Stimulated activated naive B cell treated with anti-CD40 and anti-IgM and Interleukin-4, amounts not matched to agents 10 μg/mL and 1 μg/mL and 100 μg/mL, for 72 hours (primary cell): ENCODE measurements at regions not wholly inside any gene's neighbourhood (a gene's known extent, or its start where the extent isn't known, plus 50 kb on each side); places are given as distances from the start of the nearest gene placed in this dataset.

Source experiments
- ATAC-seq, 2 donors: fragments of 150-1000 bp; cut with Tn5 transposase; replicated peaks; 2 replicates each; pipeline ENCODE4 v1.10.0; 2021; ENCODE audit warnings: moderate library complexity in 1 of 2
- DNase-seq: peaks from one replicate; pipeline ENCODE4 v3.0.0; 2021
- H3K27ac Mint-ChIP-seq: one replicate; pipeline ENCODE4 v1.8.0; 2022; ENCODE audit warnings: mild to moderate bottlenecking, mixed read lengths
- H3K27me3 Mint-ChIP-seq, 2 donors: one replicate each; pipeline ENCODE4 v1.8.0; 2022; ENCODE audit warnings: mixed read lengths in 2 of 2
- H3K36me3 Mint-ChIP-seq, 2 donors: one replicate each; pipeline ENCODE4 v1.8.0; 2022; ENCODE audit warnings: mixed read lengths in 2 of 2, mild to moderate bottlenecking in 1 of 2
- H3K4me1 Mint-ChIP-seq, 2 donors: one replicate each; pipeline ENCODE4 v1.8.0; 2022; ENCODE audit warnings: mixed read lengths in 2 of 2, mild to moderate bottlenecking in 1 of 2
- H3K4me3 Mint-ChIP-seq, 2 donors: one replicate each; pipeline ENCODE4 v1.8.0; 2022; ENCODE audit warnings: mild to moderate bottlenecking in 2 of 2, mixed read lengths in 2 of 2, moderate library complexity in 1 of 2
- H3K9me3 Mint-ChIP-seq, 2 donors: one replicate each; pipeline ENCODE4 v1.8.0; 2022; ENCODE audit warnings: mixed read lengths in 2 of 2, mild to moderate bottlenecking in 1 of 2

GRCh38 chr2:240277073-240277806 is 136.8 kb upstream of the OTOS start:
- Mint-ChIP-seq H3K27me3 (peaks cover 54 to 55% of the 10 kb centered on the region in 2 donors), H3K4me3 (no peak overlapping the region), H3K36me3 (no peaks in the 10 kb centered on the region), H3K4me1 (no peaks in the 10 kb centered on the region), H3K27ac (no peak overlapping the region), H3K9me3 (peaks cover 10% of the 10 kb centered on the region in 2 donors)
- ATAC-seq, result no peak
- no peak for DNase-seq

GRCh38 chr2:240277807-240278522 is 137.5 kb upstream of the OTOS start:
- DNase-seq (no peak), ATAC-seq (no peak)
- no peaks in the 10 kb centered on the region for H3K4me1 Mint-ChIP-seq
- H3K36me3 Mint-ChIP-seq, result no peaks in the 10 kb centered on the region
- H3K27me3 Mint-ChIP-seq, result peaks cover 51 to 53% of the 10 kb centered on the region in 2 donors
- no peak overlapping the region for H3K4me3 Mint-ChIP-seq
- H3K27ac Mint-ChIP-seq, result no peak overlapping the region
- H3K9me3 Mint-ChIP-seq, result peaks cover 6 to 7% of the 10 kb centered on the region in 2 donors

- no peak for ATAC-seq
- Mint-ChIP-seq H3K36me3 (no peaks in the 10 kb centered on the region), H3K9me3 (peaks cover 8 to 11% of the 10 kb centered on the region in 2 donors), H3K27ac (no peak overlapping the region), H3K4me3 (no peak overlapping the region), H3K27me3 (peaks cover 45 to 50% of the 10 kb centered on the region in 2 donors), H3K4me1 (no peaks in the 10 kb centered on the region)
- no peak for DNase-seq
Observed at GRCh38 chr2:240278661-240279060, 138.2 kb upstream of the OTOS start.

GRCh38 chr2:240280621-240281020 is 140.2 kb upstream of the OTOS start:
- peaks cover 9 to 12% of the 10 kb centered on the region in 2 donors for H3K9me3 Mint-ChIP-seq
- no peak for ATAC-seq
- no peaks in the 10 kb centered on the region for H3K4me1 Mint-ChIP-seq
- peaks cover 28 to 36% of the 10 kb centered on the region in 2 donors for H3K27me3 Mint-ChIP-seq
- H3K27ac Mint-ChIP-seq, result no peak overlapping the region
- H3K36me3 Mint-ChIP-seq, result no peaks in the 10 kb centered on the region
- H3K4me3 Mint-ChIP-seq, result no peak overlapping the region
- DNase-seq, result no peak

GRCh38 chr2:240284503-240285259 is 144.2 kb upstream of the OTOS start:
- Mint-ChIP-seq H3K27ac (no peak overlapping the region), H3K27me3 (peaks cover 9 to 24% of the 10 kb centered on the region in 2 donors), H3K36me3 (no peaks in the 10 kb centered on the region), H3K9me3 (peaks cover 9 to 12% of the 10 kb centered on the region in 2 donors), H3K4me3 (no peak overlapping the region), H3K4me1 (no peaks in the 10 kb centered on the region)
- no peak for DNase-seq
- ATAC-seq, result no peak

GRCh38 chr2:240285725-240286124 is 145.3 kb upstream of the OTOS start:
- H3K4me1 Mint-ChIP-seq, result no peaks in the 10 kb centered on the region
- no peak for DNase-seq
- H3K4me3 Mint-ChIP-seq, result no peak overlapping the region
- H3K27ac Mint-ChIP-seq, result no peak overlapping the region
- peaks cover 8 to 16% of the 10 kb centered on the region in 2 donors for H3K27me3 Mint-ChIP-seq
- H3K36me3 Mint-ChIP-seq, result no peaks in the 10 kb centered on the region
- peaks cover 9 to 11% of the 10 kb centered on the region in 2 donors for H3K9me3 Mint-ChIP-seq
- ATAC-seq, result no peak

GRCh38 chr2:240286596-240286995 is 146.1 kb upstream of the OTOS start:
- DNase-seq (no peak), ATAC-seq (no peak)
- H3K27ac Mint-ChIP-seq, result no peak overlapping the region
- peaks cover 9 to 10% of the 10 kb centered on the region in 2 donors for H3K9me3 Mint-ChIP-seq
- H3K4me3 Mint-ChIP-seq, result no peak overlapping the region
- H3K4me1 Mint-ChIP-seq, result no peaks in the 10 kb centered on the region
- no peaks in the 10 kb centered on the region for H3K36me3 Mint-ChIP-seq
- H3K27me3 Mint-ChIP-seq, result peaks cover 3 to 11% of the 10 kb centered on the region in 2 donors

- H3K27me3 Mint-ChIP-seq, result peaks cover 3 to 11% of the 10 kb centered on the region in 2 donors
- H3K27ac Mint-ChIP-seq, result no peak overlapping the region
- no peak overlapping the region for H3K4me3 Mint-ChIP-seq
- H3K9me3 Mint-ChIP-seq, result peaks cover 9 to 10% of the 10 kb centered on the region in 2 donors
- no peaks in the 10 kb centered on the region for H3K36me3 Mint-ChIP-seq
- no peaks in the 10 kb centered on the region for H3K4me1 Mint-ChIP-seq
- DNase-seq (no peak), ATAC-seq (peak in 1 of 2 donors; percentile 12)
Observed at GRCh38 chr2:240287011-240287410, 146.6 kb upstream of the OTOS start.

- Mint-ChIP-seq H3K4me1 (no peaks in the 10 kb centered on the region), H3K9me3 (peaks cover 9 to 10% of the 10 kb centered on the region in 2 donors), H3K4me3 (no peak overlapping the region), H3K36me3 (no peaks in the 10 kb centered on the region), H3K27me3 (peaks cover 3 to 11% of the 10 kb centered on the region in 2 donors), H3K27ac (no peak overlapping the region)
- DNase-seq, result no peak
- ATAC-seq, result peak in 1 of 2 donors; percentile 25
Observed at GRCh38 chr2:240287496-240288086, 147.1 kb upstream of the OTOS start.

- no peak overlapping the region for H3K27ac Mint-ChIP-seq
- DNase-seq, result no peak
- ATAC-seq, result no peak
- H3K36me3 Mint-ChIP-seq, result no peaks in the 10 kb centered on the region
- H3K27me3 Mint-ChIP-seq, result peaks cover under 1 to 6% of the 10 kb centered on the region in 2 donors
- H3K4me1 Mint-ChIP-seq, result no peaks in the 10 kb centered on the region
- no peak overlapping the region for H3K4me3 Mint-ChIP-seq
- H3K9me3 Mint-ChIP-seq, result peaks cover 5 to 7% of the 10 kb centered on the region in 2 donors
Observed at GRCh38 chr2:240288087-240288521, 147.4 kb upstream of the GPC1 start.

GRCh38 chr2:240289701-240290431 is 145.6 kb upstream of the GPC1 start:
- H3K4me1 Mint-ChIP-seq, result no peaks in the 10 kb centered on the region
- no peak overlapping the region for H3K27ac Mint-ChIP-seq
- H3K36me3 Mint-ChIP-seq, result no peaks in the 10 kb centered on the region
- peaks cover 0 to 5% of the 10 kb centered on the region in 2 donors for H3K27me3 Mint-ChIP-seq
- ATAC-seq, result no peak
- H3K4me3 Mint-ChIP-seq, result no peak overlapping the region
- DNase-seq, result no peak
- no peaks in the 10 kb centered on the region for H3K9me3 Mint-ChIP-seq

GRCh38 chr2:240290432-240291336 is 144.8 kb upstream of the GPC1 start:
- Mint-ChIP-seq H3K27me3 (no peaks in the 10 kb centered on the region), H3K27ac (no peak overlapping the region), H3K36me3 (no peaks in the 10 kb centered on the region), H3K4me1 (no peaks in the 10 kb centered on the region), H3K9me3 (no peaks in the 10 kb centered on the region), H3K4me3 (no peak overlapping the region)
- DNase-seq (no peak), ATAC-seq (no peak)
